Kidney (tissue), 13 donors: ENCODE measurements at regions not wholly inside any gene's neighbourhood (a gene's known extent, or its start where the extent isn't known, plus 50 kb on each side); places are given as distances from the start of the nearest gene placed in this dataset.

ENCODE experiments used
- DNase-seq, 5 donors: peaks; one replicate each; pipeline ENCODE4 v3.0.0-alpha.2; 2013 to 2020
- FAIRE-seq: peaks from 2 replicates; lab custom pipeline; 2012; peaks lifted over from hg19 to GRCh38; lab: Jason Lieb, UNC
- H3K27ac ChIP-seq, 2 donors: one replicate each; pipeline ENCODE4 v1.7.0; 2013; ENCODE audit warnings: low read depth in 2 of 2, low read length in 2 of 2, inconsistent platforms in 1 of 2
- H3K27me3 ChIP-seq: one replicate; pipeline ENCODE4 v1.7.1; 2013; ENCODE audit warnings: low read length, inconsistent platforms; ENCODE audit not compliant: control insufficient read depth, insufficient read depth
- H3K36me3 ChIP-seq, 3 donors: one replicate each; pipeline versions ENCODE4 v1.7.0 to v1.7.1; 2013; ENCODE audit warnings: low read length in 3 of 3, control low read depth in 1 of 3, inconsistent platforms in 1 of 3; ENCODE audit not compliant: insufficient read depth in 3 of 3, control insufficient read depth in 2 of 3
- H3K4me1 ChIP-seq, 3 donors: one replicate each; pipeline versions ENCODE4 v1.7.0 to v1.7.1; 2013; ENCODE audit warnings: low read length in 3 of 3, inconsistent platforms in 1 of 3, low read depth in 1 of 3; ENCODE audit not compliant: control insufficient read depth in 2 of 3, insufficient read depth in 2 of 3
- H3K4me3 ChIP-seq, 3 donors: one replicate each; pipeline versions ENCODE4 v1.7.0 to v1.8.1; 2013; ENCODE audit warnings: low read length in 3 of 3, control low read depth in 1 of 3, inconsistent platforms in 1 of 3
- H3K9ac ChIP-seq, 3 donors: one replicate each; pipeline versions ENCODE4 v1.7.0 to v1.7.1; 2013; ENCODE audit warnings: low read length in 3 of 3, control low read depth in 1 of 3, inconsistent platforms in 1 of 3
- H3K9me3 ChIP-seq, 3 donors: one replicate each; pipeline versions ENCODE4 v1.7.0 to v1.7.1; 2013; ENCODE audit warnings: low read length in 3 of 3, control low read depth in 1 of 3, inconsistent platforms in 1 of 3; ENCODE audit not compliant: control insufficient read depth in 2 of 3, insufficient read depth in 1 of 3
- intact Hi-C: fragments of 100-400 bp; cut with DNase I; formaldehyde crosslinking; loops from one replicate; pipeline ENCODE4 v1.11.1; 2022
- TF ChIP-seq, protein P1 (sequence below): IDR thresholded peaks from 3 replicates; pipeline ENCODE4 v1.5.1; 2012; ENCODE audit warnings: mild to moderate bottlenecking, moderate library complexity, borderline replicate concordance; ENCODE audit not compliant: insufficient read depth; ENCODE audit errors: extremely low read depth
- donor health status: control.
- donor health status: control.
- donor health status: control.
- donor health status: control.
- donor health status: control.
- donor health status: DM: yes; HTN: yes; CAD: no.
- donor health status: Normal renal cell carcinoma (clear cell type).

DNA sequence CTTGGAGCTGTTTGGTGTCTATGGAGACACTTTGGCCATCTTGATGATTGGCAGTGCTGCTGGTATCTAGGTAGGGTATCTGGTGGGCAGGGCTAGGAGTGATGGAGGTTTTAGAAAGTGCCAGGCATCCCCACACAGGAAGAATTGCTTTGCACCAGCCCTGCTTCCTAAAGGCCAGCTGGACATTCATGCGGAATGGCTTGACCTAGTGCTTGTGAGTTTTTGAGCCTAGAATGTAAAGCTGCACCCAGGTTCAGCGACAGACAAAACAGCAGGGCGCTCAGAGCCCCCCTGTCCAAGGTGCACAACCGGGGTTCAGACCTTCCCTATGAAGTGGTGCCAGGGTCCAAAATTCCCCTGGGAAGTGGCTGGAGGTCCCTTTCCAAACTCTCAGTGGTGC lies 93.1 kb downstream of the ING1 start:
- no peak overlapping the region for H3K27ac ChIP-seq
- no peaks in the 10 kb centered on the region for H3K27me3 ChIP-seq
- no peaks in the 10 kb centered on the region for H3K36me3 ChIP-seq
- H3K9me3 ChIP-seq = no peaks in the 10 kb centered on the region
- no peak for DNase-seq
- no peak overlapping the region for H3K9ac ChIP-seq
- H3K4me1 ChIP-seq = no peaks in the 10 kb centered on the region
- TF ChIP-seq, protein P1, sequence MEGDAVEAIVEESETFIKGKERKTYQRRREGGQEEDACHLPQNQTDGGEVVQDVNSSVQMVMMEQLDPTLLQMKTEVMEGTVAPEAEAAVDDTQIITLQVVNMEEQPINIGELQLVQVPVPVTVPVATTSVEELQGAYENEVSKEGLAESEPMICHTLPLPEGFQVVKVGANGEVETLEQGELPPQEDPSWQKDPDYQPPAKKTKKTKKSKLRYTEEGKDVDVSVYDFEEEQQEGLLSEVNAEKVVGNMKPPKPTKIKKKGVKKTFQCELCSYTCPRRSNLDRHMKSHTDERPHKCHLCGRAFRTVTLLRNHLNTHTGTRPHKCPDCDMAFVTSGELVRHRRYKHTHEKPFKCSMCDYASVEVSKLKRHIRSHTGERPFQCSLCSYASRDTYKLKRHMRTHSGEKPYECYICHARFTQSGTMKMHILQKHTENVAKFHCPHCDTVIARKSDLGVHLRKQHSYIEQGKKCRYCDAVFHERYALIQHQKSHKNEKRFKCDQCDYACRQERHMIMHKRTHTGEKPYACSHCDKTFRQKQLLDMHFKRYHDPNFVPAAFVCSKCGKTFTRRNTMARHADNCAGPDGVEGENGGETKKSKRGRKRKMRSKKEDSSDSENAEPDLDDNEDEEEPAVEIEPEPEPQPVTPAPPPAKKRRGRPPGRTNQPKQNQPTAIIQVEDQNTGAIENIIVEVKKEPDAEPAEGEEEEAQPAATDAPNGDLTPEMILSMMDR = no peak
- FAIRE-seq = no peak
- intact Hi-C loops = no loop called here
- no peak overlapping the region for H3K4me3 ChIP-seq

DNA sequence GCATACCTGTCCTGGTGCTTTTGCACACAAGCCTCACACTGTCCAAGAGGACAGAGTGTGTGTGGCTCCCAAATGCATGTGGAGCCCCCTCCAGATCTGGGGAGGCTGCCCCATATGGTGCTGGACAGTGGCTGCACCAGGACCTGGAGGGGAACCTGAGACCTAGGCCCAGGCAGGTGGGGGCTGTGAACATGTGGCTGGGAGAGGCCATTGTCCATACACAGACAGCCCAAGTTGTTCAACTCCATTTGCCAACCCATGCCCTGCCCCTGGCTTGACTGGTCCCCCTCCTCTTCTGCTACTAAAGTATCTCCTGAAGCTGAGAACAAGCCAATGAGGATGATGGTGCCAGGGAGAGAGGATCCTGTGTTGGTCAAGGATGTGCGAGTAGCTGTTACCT lies 94.0 kb downstream of the ING1 start:
- peaks cover 0 to 3% (median 0%) of the 10 kb centered on the region in 3 donors for H3K4me1 ChIP-seq
- no peak overlapping the region for H3K9ac ChIP-seq
- no peaks in the 10 kb centered on the region for H3K27me3 ChIP-seq
- DNase-seq = no peak
- H3K36me3 ChIP-seq = no peaks in the 10 kb centered on the region
- no peak overlapping the region for H3K4me3 ChIP-seq
- TF ChIP-seq, protein P1 = no peak
- no peak overlapping the region for H3K27ac ChIP-seq
- intact Hi-C loops = no loop called here
- H3K9me3 ChIP-seq = no peaks in the 10 kb centered on the region
- no peak for FAIRE-seq

DNA sequence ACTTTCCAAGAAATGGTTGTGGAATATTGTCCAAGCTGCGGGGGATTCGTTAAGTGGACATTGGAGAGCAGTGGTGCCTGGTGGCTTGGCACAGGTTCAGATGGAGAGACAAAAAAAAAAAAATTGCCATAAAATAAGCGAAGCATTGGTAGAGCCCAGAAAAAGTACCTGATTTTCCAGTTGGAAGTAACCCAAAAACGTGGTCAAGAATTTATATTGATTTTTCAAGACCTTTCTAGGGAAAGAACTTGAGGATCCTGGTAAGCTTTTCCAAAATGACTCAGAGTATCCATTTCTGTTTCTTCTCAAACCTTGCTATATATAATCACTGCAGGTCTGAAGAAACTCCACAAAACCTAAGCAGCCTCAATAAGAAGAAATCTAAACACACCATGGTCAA lies 94.6 kb downstream of the ING1 start:
- no peak overlapping the region for H3K9ac ChIP-seq
- DNase-seq (no peak), FAIRE-seq (no peak)
- no peaks in the 10 kb centered on the region for H3K27me3 ChIP-seq
- no peaks in the 10 kb centered on the region for H3K36me3 ChIP-seq
- TF ChIP-seq, protein P1 = no peak
- peaks cover 0 to 3% (median 0%) of the 10 kb centered on the region in 3 donors for H3K4me1 ChIP-seq
- no peak overlapping the region for H3K4me3 ChIP-seq
- intact Hi-C loops = no loop called here
- H3K27ac ChIP-seq = no peak overlapping the region
- no peaks in the 10 kb centered on the region for H3K9me3 ChIP-seq

DNA sequence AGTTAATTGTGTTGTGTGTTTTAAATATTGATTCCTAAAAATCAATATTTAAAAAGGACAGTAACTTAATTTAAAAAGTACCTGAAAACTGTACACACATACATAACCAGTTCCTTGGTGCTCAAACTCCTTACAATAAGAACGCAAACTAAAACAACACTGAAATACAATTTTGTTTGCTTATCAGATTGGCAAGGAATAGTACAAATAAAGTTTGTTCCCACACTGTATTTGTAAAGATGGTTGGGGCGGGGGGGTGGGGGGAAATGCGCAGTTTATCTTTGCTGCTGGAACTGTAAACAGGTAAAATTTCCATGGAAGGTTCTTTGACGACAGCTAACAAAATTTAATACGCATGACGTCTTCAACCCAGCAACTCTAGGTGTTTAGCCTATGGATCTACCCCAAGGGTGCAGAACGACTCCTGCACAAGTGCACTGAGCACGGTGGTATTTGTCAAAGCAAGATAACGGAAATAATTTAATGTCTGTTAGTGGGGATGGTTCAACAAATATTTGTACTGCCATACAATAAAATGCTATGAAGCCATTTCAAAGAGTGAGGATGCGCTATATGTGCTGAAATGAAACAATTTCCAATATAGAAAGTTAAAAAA lies 96.5 kb downstream of the ING1 start:
- intact Hi-C loops = loop anchor here (10.0 kb wide), 1 partner anchor 215 kb away; no protein-coding TSS in a partner anchor
- no peaks in the 10 kb centered on the region for H3K9me3 ChIP-seq
- no peak overlapping the region for H3K9ac ChIP-seq
- H3K4me1 ChIP-seq = peaks cover 0 to 3% (median 0%) of the 10 kb centered on the region in 3 donors
- no peak overlapping the region for H3K27ac ChIP-seq
- TF ChIP-seq, protein P1 = no peak
- H3K4me3 ChIP-seq = no peak overlapping the region
- no peak for FAIRE-seq
- H3K27me3 ChIP-seq = no peaks in the 10 kb centered on the region
- DNase-seq = no peak
- no peaks in the 10 kb centered on the region for H3K36me3 ChIP-seq
